Neural crest cell (in vitro differentiated cells): ENCODE measurements at regions not wholly inside any gene's neighbourhood (a gene's known extent, or its start where the extent isn't known, plus 50 kb on each side); places are given as distances from the start of the nearest gene placed in this dataset.

Source experiments
- DNase-seq: peaks from one replicate; pipeline ENCODE4 v3.0.0; 2021; ENCODE audit warnings: low read depth, mixed read lengths, low spot score
- H3K27ac Mint-ChIP-seq: one replicate; pipeline ENCODE4 v1.8.0; 2021; ENCODE audit warnings: mild to moderate bottlenecking, mixed read lengths; ENCODE audit not compliant: unreplicated experiment
- H3K27me3 Mint-ChIP-seq: 2 replicates; pipeline ENCODE4 v1.8.0; 2021; ENCODE audit warnings: low read depth, mild to moderate bottlenecking, mixed read lengths
- H3K36me3 Mint-ChIP-seq: 2 replicates; pipeline ENCODE4 v1.8.0; 2021; ENCODE audit warnings: low read depth, mild to moderate bottlenecking, mixed read lengths
- H3K4me1 Mint-ChIP-seq: 2 replicates; pipeline ENCODE4 v1.8.0; 2021; ENCODE audit warnings: mixed read lengths
- H3K4me3 Mint-ChIP-seq: one replicate; pipeline ENCODE4 v1.8.0; 2021; ENCODE audit warnings: mild to moderate bottlenecking, mixed read lengths
- H3K9me3 Mint-ChIP-seq: 2 replicates; pipeline ENCODE4 v1.8.0; 2021; ENCODE audit warnings: mixed read lengths
- TF ChIP-seq, protein P1 (sequence below): fragments of 200-600 bp; sonication (generic); conservative IDR thresholded peaks from 2 replicates; pipeline ENCODE4 v1.5.0; 2021; ENCODE audit warnings: antibody characterized with exemption, mild to moderate bottlenecking

GRCh38 chrX:39877905-39878304 is 219.9 kb downstream of the BCOR start:
- TF ChIP-seq, protein P1, sequence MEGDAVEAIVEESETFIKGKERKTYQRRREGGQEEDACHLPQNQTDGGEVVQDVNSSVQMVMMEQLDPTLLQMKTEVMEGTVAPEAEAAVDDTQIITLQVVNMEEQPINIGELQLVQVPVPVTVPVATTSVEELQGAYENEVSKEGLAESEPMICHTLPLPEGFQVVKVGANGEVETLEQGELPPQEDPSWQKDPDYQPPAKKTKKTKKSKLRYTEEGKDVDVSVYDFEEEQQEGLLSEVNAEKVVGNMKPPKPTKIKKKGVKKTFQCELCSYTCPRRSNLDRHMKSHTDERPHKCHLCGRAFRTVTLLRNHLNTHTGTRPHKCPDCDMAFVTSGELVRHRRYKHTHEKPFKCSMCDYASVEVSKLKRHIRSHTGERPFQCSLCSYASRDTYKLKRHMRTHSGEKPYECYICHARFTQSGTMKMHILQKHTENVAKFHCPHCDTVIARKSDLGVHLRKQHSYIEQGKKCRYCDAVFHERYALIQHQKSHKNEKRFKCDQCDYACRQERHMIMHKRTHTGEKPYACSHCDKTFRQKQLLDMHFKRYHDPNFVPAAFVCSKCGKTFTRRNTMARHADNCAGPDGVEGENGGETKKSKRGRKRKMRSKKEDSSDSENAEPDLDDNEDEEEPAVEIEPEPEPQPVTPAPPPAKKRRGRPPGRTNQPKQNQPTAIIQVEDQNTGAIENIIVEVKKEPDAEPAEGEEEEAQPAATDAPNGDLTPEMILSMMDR: no peak
- Mint-ChIP-seq H3K4me1 (peaks cover 12% of the 10 kb centered on the region), H3K9me3 (peaks cover under 1% of the 10 kb centered on the region), H3K27me3 (no peaks in the 10 kb centered on the region), H3K27ac (no peak overlapping the region), H3K36me3 (peaks cover 2% of the 10 kb centered on the region), H3K4me3 (no peak overlapping the region)
- DNase-seq: no peak

- Mint-ChIP-seq H3K9me3 (peaks cover 4% of the 10 kb centered on the region), H3K27ac (no peak overlapping the region), H3K4me1 (peaks cover 7% of the 10 kb centered on the region), H3K27me3 (no peaks in the 10 kb centered on the region), H3K4me3 (no peak overlapping the region), H3K36me3 (no peaks in the 10 kb centered on the region)
- TF ChIP-seq, protein P1: no peak
- no peak for DNase-seq
Measured at GRCh38 chrX:39883666-39884065, 214.1 kb downstream of the BCOR start.

DNA sequence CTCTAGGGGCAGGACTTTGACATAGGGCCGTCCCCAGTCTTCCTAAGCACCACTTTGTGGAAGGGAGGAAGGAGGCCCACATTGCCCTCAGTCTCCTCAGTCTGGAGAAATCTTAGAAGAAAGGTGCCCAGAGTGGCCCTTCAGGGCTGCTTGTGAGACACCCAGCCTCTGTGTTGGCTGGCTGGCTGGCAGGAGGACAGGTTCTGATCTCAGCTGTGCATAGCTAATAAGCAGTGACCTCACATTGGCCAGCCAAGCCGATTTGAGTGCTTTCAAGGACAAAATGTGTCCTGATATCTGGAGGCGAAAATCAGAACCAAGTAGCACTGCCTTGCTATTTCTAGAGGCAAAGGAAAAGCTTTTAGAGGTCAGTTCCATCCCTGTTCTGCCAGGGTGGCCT is 211.5 kb downstream of the BCOR start:
- Mint-ChIP-seq H3K27me3 (no peaks in the 10 kb centered on the region), H3K36me3 (no peaks in the 10 kb centered on the region), H3K9me3 (peaks cover 4% of the 10 kb centered on the region), H3K4me3 (no peak overlapping the region), H3K4me1 (peaks cover 2% of the 10 kb centered on the region), H3K27ac (no peak overlapping the region)
- no peak for DNase-seq
- TF ChIP-seq, protein P1: no peak

- TF ChIP-seq, protein P1: no peak
- H3K9me3 Mint-ChIP-seq: no peaks in the 10 kb centered on the region
- H3K27ac Mint-ChIP-seq: peak overlapping the region; percentile 13
- H3K4me3 Mint-ChIP-seq: no peak overlapping the region
- H3K4me1 Mint-ChIP-seq: peaks cover 9% of the 10 kb centered on the region
- H3K36me3 Mint-ChIP-seq: no peaks in the 10 kb centered on the region
- no peaks in the 10 kb centered on the region for H3K27me3 Mint-ChIP-seq
- DNase-seq: no peak
Measured at GRCh38 chrX:39888730-39889129, 209.0 kb downstream of the BCOR start.

DNA sequence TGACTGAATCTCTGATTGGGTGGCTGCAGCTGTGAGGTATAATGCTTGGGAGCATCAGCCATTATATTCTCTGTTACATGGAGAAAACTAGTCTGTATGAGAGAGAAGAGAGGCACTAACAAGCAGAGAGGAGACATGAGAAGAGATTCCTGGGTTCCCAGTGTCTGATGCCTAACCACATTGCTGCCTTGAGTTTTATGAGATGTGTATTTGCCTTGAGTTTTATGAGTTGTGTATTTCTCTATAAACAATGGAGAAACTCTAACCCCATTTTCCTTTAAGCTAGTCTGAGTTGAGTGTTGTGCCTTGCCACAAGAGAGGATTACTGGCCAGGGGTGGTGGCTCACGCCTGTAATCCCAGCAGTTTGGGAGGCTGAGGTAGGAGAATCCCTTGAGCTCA is 208.1 kb downstream of the BCOR start:
- TF ChIP-seq, protein P1: no peak
- no peak overlapping the region for H3K4me3 Mint-ChIP-seq
- H3K27ac Mint-ChIP-seq: no peak overlapping the region
- no peaks in the 10 kb centered on the region for H3K27me3 Mint-ChIP-seq
- no peak for DNase-seq
- no peaks in the 10 kb centered on the region for H3K36me3 Mint-ChIP-seq
- peaks cover 14% of the 10 kb centered on the region for H3K4me1 Mint-ChIP-seq
- no peaks in the 10 kb centered on the region for H3K9me3 Mint-ChIP-seq

- H3K36me3 Mint-ChIP-seq: no peaks in the 10 kb centered on the region
- H3K4me3 Mint-ChIP-seq: no peak overlapping the region
- no peaks in the 10 kb centered on the region for H3K9me3 Mint-ChIP-seq
- H3K27ac Mint-ChIP-seq: no peak overlapping the region
- H3K27me3 Mint-ChIP-seq: peaks cover 3% of the 10 kb centered on the region
- TF ChIP-seq, protein P1: no peak
- H3K4me1 Mint-ChIP-seq: peaks cover 23% of the 10 kb centered on the region
- DNase-seq: no peak
Measured at GRCh38 chrX:39890807-39891206, 207.0 kb downstream of the BCOR start.
